A549 (cell line): ENCODE measurements at regions not wholly inside any gene's neighbourhood (a gene's known extent, or its start where the extent isn't known, plus 50 kb on each side); places are given as distances from the start of the nearest gene placed in this dataset.

ENCODE experiments used
- ATAC-seq, 2 experiments: fragments of 200-7000 bp in 1 of 2; fragments of >200 bp in 1 of 2; cut with Nextera tagmentation in 1 of 2; cut with Tn5 transposase in 1 of 2; 3 replicates each; pipeline versions ENCODE4 v1.8.0 to v1.9.1; 2018 to 2020; ENCODE audit warnings: mild to moderate bottlenecking in 1 of 2, moderate library complexity in 1 of 2
- CTCF ChIA-PET: fragments of 300-600 bp; sonication (Branson Sonifier 250); formaldehyde crosslinking; extraction: SDS; loops from one replicate; lab custom pipeline; 2021; ENCODE audit warnings: antibody characterized with exemption, inconsistent platforms; lab: Yijun Ruan, JAX
- POLR2A ChIA-PET: fragments of 350-600 bp; formaldehyde crosslinking; extraction: SDS; loops from one replicate; lab custom pipeline; 2021; ENCODE audit warnings: antibody characterized with exemption, inconsistent platforms; lab: Yijun Ruan, JAX
- DNase-seq, 2 experiments: peaks; one replicate each; pipeline versions ENCODE4 v3.0.0 to v3.0.0-alpha.2; 2011 to 2016; ENCODE audit warnings: low read depth in 1 of 2, low spot score in 1 of 2
- FAIRE-seq: peaks from 2 replicates; lab custom pipeline; 2011; peaks lifted over from hg19 to GRCh38; lab: Jason Lieb, UNC
- H3K27ac ChIP-seq, 2 experiments: fragments of >200 bp; sonication (Bioruptor Twin); formaldehyde crosslinking; 3 replicates each; pipeline ENCODE4 v1.5.1; 2016 to 2017
- H3K4me1 ChIP-seq: fragments of >200 bp; sonication (Bioruptor Twin); formaldehyde crosslinking; 3 replicates; pipeline ENCODE4 v1.6.1; 2016
- H3K4me2 ChIP-seq: fragments of >200 bp; sonication (Bioruptor Twin); formaldehyde crosslinking; 3 replicates; pipeline ENCODE4 v1.6.1; 2016
- H3K4me3 ChIP-seq: fragments of >200 bp; sonication (Bioruptor Twin); formaldehyde crosslinking; 3 replicates; pipeline ENCODE4 v1.5.1; 2016
- H3K9me3 ChIP-seq: fragments of >200 bp; sonication (Bioruptor Twin); formaldehyde crosslinking; 3 replicates; pipeline ENCODE4 v1.6.1; 2016
- BHLHE40 ChIP-seq: IDR thresholded peaks from 2 replicates; pipeline ENCODE4 v1.6.1; 2012; ENCODE audit warnings: low read depth, low read length, inconsistent platforms
- CBX8 ChIP-seq: fragments of 200-600 bp; sonication (generic); IDR thresholded peaks from 2 replicates; pipeline ENCODE4 v1.6.1; 2016
- CHD2 ChIP-seq: fragments of 150-350 bp; IDR thresholded peaks from 2 replicates; pipeline ENCODE4 v1.6.1; 2014; ENCODE audit warnings: low read length; ENCODE audit not compliant: partially characterized antibody
- CHD4 ChIP-seq: fragments of 200-600 bp; sonication (generic); IDR thresholded peaks from 2 replicates; pipeline ENCODE4 v1.6.1; 2016; ENCODE audit warnings: antibody characterized with exemption, mild to moderate bottlenecking, borderline replicate concordance
- EHMT2 ChIP-seq: fragments of 200-600 bp; sonication (generic); IDR thresholded peaks from 2 replicates; pipeline ENCODE4 v1.6.1; 2016; ENCODE audit warnings: antibody characterized with exemption, low read depth, mild to moderate bottlenecking, moderate library complexity
- EP300 ChIP-seq, 2 experiments: fragments of >200 bp; sonication (Bioruptor Twin); formaldehyde crosslinking; IDR thresholded peaks; 2 replicates in 1 of 2; 3 replicates in 1 of 2; pipeline ENCODE4 v1.6.1; 2016 to 2017
- FOSB ChIP-seq: fragments of 250-450 bp; sonication (Bioruptor Pico); IDR thresholded peaks from 2 replicates; pipeline ENCODE4 v1.5.0; 2020; ENCODE audit warnings: mild to moderate bottlenecking, moderate library complexity
- FOXS1 ChIP-seq: fragments of 250-450 bp; sonication (Bioruptor Pico); IDR thresholded peaks from 2 replicates; pipeline ENCODE4 v1.5.0; 2020; ENCODE audit warnings: mild to moderate bottlenecking, moderate library complexity
- HOXB5 ChIP-seq: fragments of 250-450 bp; sonication (Bioruptor Pico); IDR thresholded peaks from 2 replicates; pipeline ENCODE4 v1.5.0; 2020; ENCODE audit warnings: mild to moderate bottlenecking, moderate library complexity
- JUNB ChIP-seq: fragments of >200 bp; sonication (Bioruptor Twin); formaldehyde crosslinking; IDR thresholded peaks from 2 replicates; pipeline ENCODE4 v1.6.1; 2016
- KDM5A ChIP-seq: fragments of 200-600 bp; sonication (generic); IDR thresholded peaks from 2 replicates; pipeline ENCODE4 v1.6.1; 2016; ENCODE audit warnings: antibody characterized with exemption, mild to moderate bottlenecking
- MAFK ChIP-seq: fragments of 450-650 bp; IDR thresholded peaks from 2 replicates; pipeline ENCODE4 v1.6.1; 2014; ENCODE audit not compliant: partially characterized antibody
- NR3C1 ChIP-seq: fragments of >200 bp; sonication (Bioruptor Twin); formaldehyde crosslinking; IDR thresholded peaks from 3 replicates; pipeline ENCODE4 v1.6.1; 2017
- PHF8 ChIP-seq: fragments of 200-600 bp; sonication (generic); IDR thresholded peaks from 2 replicates; pipeline ENCODE4 v1.6.1; 2016; ENCODE audit warnings: low read depth, mild to moderate bottlenecking, antibody characterized with exemption, moderate library complexity, borderline replicate concordance
- RFX5 ChIP-seq: fragments of 450-650 bp; IDR thresholded peaks from 2 replicates; pipeline ENCODE4 v1.7.1; 2014; ENCODE audit warnings: antibody characterized with exemption, mild to moderate bottlenecking, moderate library complexity
- TFCP2L1 ChIP-seq: fragments of 250-450 bp; sonication (Bioruptor Pico); IDR thresholded peaks from 2 replicates; pipeline ENCODE4 v1.5.0; 2021; ENCODE audit warnings: mild to moderate bottlenecking
- ZSCAN20 ChIP-seq: fragments of 250-450 bp; sonication (Bioruptor Pico); IDR thresholded peaks from 2 replicates; pipeline ENCODE4 v1.8.0; 2022; ENCODE audit warnings: mild to moderate bottlenecking, moderate library complexity
- WGBS: methylation state at CpG from one replicate; pipeline ENCODE4 v1.1.6; 2017; ENCODE audit errors: missing lambda C conversion rate; 5-methylcytosine and 5-hydroxymethylcytosine counted together
- TF ChIP-seq, protein P1 (sequence below): fragments of 450-650 bp; IDR thresholded peaks from 2 replicates; pipeline ENCODE4 v1.6.1; 2014; ENCODE audit warnings: antibody characterized with exemption
- TF ChIP-seq, protein P2 (sequence below): fragments of 200-600 bp; sonication (generic); IDR thresholded peaks from 2 replicates; pipeline ENCODE4 v1.6.1; 2016; ENCODE audit warnings: antibody characterized with exemption, mild to moderate bottlenecking, moderate library complexity
- TF ChIP-seq, protein P3 (sequence below): fragments of 250-450 bp; sonication (Bioruptor Pico); IDR thresholded peaks from 2 replicates; pipeline ENCODE4 v1.5.0; 2021; ENCODE audit warnings: mild to moderate bottlenecking, moderate library complexity, borderline replicate concordance
- TF ChIP-seq, protein P4 (sequence below): IDR thresholded peaks from 2 replicates; pipeline ENCODE4 v1.6.1; 2012; ENCODE audit warnings: low read depth, borderline replicate concordance
- TF ChIP-seq, protein P5 (sequence below): fragments of >200 bp; sonication (Bioruptor Twin); formaldehyde crosslinking; IDR thresholded peaks from 2 replicates; pipeline ENCODE4 v1.6.1; 2016

DNA sequence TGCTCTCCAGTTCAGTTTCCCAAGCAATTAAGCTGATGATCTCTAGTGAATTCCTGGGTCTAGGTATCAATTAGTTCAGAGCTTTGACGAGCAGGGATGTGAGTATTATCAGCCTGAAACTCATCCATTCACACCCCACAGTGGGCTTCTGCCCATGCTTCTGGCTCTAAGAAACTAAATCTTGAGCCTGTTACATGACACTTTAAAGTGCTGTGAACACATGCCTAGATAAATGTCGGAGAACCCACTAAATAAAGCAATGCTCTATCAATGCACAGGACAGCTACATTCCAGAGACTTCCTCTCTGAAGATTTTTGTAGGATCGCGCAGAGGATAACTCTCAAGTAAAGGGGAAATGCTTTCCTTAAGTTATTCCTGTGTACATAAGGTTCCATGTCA lies 356.5 kb upstream of the TNP1 start:
- Histone ChIP-seq H3K4me1 (no peaks in the 10 kb centered on the region), H3K4me2 (no peak overlapping the region), H3K27ac (no peak overlapping the region), H3K4me3 (no peak overlapping the region), H3K9me3 (no peaks in the 10 kb centered on the region; the same call in 2 of the 3 replicates)
- POLR2A ChIA-PET: no interaction called here
- ATAC-seq: no peak
- DNase-seq: no peak
- CTCF ChIA-PET: no interaction called here
- FAIRE-seq: no peak
- TF ChIP-seq, protein P1, sequence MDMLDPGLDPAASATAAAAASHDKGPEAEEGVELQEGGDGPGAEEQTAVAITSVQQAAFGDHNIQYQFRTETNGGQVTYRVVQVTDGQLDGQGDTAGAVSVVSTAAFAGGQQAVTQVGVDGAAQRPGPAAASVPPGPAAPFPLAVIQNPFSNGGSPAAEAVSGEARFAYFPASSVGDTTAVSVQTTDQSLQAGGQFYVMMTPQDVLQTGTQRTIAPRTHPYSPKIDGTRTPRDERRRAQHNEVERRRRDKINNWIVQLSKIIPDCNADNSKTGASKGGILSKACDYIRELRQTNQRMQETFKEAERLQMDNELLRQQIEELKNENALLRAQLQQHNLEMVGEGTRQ: no peak
- TF ChIP-seq RFX5: no peak
- TF ChIP-seq, protein P2, sequence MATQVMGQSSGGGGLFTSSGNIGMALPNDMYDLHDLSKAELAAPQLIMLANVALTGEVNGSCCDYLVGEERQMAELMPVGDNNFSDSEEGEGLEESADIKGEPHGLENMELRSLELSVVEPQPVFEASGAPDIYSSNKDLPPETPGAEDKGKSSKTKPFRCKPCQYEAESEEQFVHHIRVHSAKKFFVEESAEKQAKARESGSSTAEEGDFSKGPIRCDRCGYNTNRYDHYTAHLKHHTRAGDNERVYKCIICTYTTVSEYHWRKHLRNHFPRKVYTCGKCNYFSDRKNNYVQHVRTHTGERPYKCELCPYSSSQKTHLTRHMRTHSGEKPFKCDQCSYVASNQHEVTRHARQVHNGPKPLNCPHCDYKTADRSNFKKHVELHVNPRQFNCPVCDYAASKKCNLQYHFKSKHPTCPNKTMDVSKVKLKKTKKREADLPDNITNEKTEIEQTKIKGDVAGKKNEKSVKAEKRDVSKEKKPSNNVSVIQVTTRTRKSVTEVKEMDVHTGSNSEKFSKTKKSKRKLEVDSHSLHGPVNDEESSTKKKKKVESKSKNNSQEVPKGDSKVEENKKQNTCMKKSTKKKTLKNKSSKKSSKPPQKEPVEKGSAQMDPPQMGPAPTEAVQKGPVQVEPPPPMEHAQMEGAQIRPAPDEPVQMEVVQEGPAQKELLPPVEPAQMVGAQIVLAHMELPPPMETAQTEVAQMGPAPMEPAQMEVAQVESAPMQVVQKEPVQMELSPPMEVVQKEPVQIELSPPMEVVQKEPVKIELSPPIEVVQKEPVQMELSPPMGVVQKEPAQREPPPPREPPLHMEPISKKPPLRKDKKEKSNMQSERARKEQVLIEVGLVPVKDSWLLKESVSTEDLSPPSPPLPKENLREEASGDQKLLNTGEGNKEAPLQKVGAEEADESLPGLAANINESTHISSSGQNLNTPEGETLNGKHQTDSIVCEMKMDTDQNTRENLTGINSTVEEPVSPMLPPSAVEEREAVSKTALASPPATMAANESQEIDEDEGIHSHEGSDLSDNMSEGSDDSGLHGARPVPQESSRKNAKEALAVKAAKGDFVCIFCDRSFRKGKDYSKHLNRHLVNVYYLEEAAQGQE: no peak
- TF ChIP-seq JUNB: no peak
- no peak for TF ChIP-seq BHLHE40
- TF ChIP-seq, protein P3, sequence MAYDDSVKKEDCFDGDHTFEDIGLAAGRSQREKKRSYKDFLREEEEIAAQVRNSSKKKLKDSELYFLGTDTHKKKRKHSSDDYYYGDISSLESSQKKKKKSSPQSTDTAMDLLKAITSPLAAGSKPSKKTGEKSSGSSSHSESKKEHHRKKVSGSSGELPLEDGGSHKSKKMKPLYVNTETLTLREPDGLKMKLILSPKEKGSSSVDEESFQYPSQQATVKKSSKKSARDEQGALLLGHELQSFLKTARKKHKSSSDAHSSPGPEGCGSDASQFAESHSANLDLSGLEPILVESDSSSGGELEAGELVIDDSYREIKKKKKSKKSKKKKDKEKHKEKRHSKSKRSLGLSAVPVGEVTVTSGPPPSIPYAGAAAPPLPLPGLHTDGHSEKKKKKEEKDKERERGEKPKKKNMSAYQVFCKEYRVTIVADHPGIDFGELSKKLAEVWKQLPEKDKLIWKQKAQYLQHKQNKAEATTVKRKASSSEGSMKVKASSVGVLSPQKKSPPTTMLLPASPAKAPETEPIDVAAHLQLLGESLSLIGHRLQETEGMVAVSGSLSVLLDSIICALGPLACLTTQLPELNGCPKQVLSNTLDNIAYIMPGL (CRISPR knock-in tag): no peak
- TF ChIP-seq FOXS1 (CRISPR knock-in tag): no peak
- TF ChIP-seq EP300 (IDR thresholded peaks at IDR 0.05): no peak
- TF ChIP-seq CHD2: no peak
- TF ChIP-seq, protein P4, sequence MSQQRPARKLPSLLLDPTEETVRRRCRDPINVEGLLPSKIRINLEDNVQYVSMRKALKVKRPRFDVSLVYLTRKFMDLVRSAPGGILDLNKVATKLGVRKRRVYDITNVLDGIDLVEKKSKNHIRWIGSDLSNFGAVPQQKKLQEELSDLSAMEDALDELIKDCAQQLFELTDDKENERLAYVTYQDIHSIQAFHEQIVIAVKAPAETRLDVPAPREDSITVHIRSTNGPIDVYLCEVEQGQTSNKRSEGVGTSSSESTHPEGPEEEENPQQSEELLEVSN: no peak
- TF ChIP-seq KDM5A: no peak
- whole genome bisulfite sequencing: 71% methylated on average over 4 of the region's 4 CpGs

DNA sequence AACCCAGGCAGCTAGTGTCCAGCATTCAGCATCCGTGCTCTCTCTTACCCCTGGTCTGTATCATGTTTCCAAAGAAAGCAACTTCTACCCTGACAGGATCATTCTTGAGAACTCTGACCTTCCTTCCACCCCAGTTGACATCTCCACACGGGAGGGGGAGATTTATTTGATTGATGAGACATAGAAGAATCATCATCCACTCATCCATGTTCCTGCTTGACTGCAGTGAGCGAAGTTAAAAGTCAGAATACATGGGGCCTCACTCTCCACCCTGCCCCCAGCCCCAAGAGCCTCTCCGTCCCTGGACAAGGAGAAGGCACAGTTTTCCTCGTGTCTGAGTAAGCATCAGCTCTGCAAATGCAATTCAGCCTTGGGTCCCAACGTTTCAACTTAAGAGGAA lies 356.0 kb upstream of the TNP1 start:
- ATAC-seq: peak in 1 of 2 experiments; percentile 38; a peak in 2 of 6 replicates
- H3K4me2 ChIP-seq: no peak overlapping the region

More for the DNA sequence above, 356.0 kb upstream of the TNP1 start:
- no peak overlapping the region for H3K4me3 ChIP-seq
- no peak for TF ChIP-seq PHF8
- no peak for TF ChIP-seq EHMT2
- TF ChIP-seq HOXB5 (CRISPR knock-in tag): no peak
- TF ChIP-seq NR3C1: no peak
- TF ChIP-seq CBX8: no peak
- TF ChIP-seq MAFK: no peak
- TF ChIP-seq TFCP2L1 (CRISPR knock-in tag): no peak
- TF ChIP-seq, protein P5, sequence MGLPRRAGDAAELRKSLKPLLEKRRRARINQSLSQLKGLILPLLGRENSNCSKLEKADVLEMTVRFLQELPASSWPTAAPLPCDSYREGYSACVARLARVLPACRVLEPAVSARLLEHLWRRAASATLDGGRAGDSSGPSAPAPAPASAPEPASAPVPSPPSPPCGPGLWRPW: no peak
- no peak for TF ChIP-seq ZSCAN20 (CRISPR knock-in tag)
- TF ChIP-seq, protein P4: no peak
- TF ChIP-seq, protein P3 (CRISPR knock-in tag): no peak
- TF ChIP-seq CHD4: no peak
- no peak for TF ChIP-seq FOSB (CRISPR knock-in tag)
- H3K9me3 ChIP-seq: no peaks in the 10 kb centered on the region; the same call in 2 of the 3 replicates
- no peak for FAIRE-seq
- CTCF ChIA-PET: no interaction called here
- no peak overlapping the region for H3K27ac ChIP-seq
- POLR2A ChIA-PET: no interaction called here
- H3K4me1 ChIP-seq: no peaks in the 10 kb centered on the region
- WGBS: 24% methylated on average over 6 of the region's 6 CpGs
- peak in 1 of 2 experiments; percentile 4 for DNase-seq
